ENCODE measurements at regions not wholly inside any gene's neighbourhood (a gene's known extent, or its start where the extent isn't known, plus 50 kb on each side); places are given as distances from the start of the nearest gene placed in this dataset.

- ATAC-seq (no peak), DNase-seq (ENCODE audit: low read depth, low spot score) (no peak), FAIRE-seq (no peak)
- Histone ChIP-seq H4K20me1 (ENCODE audit: control insufficient read depth, insufficient read depth) (no peaks in the 10 kb centered on the region), H3K4me3 (no peak overlapping the region), H2AFZ (ENCODE audit: control insufficient read depth, low read depth, low read length) (no peak overlapping the region), H3K27me3 (replicated peaks in 1 of 2; ENCODE audit: control insufficient read depth in 2 of 2, insufficient read depth in 2 of 2, low read length in 1 of 2) (no peaks in the 10 kb centered on the region; a peak in 2 of 4 replicates), H3K79me2 (ENCODE audit: control insufficient read depth, insufficient read depth, low read length) (no peaks in the 10 kb centered on the region), H3K36me3 (ENCODE audit: control insufficient read depth in 2 of 2, insufficient read depth in 2 of 2, low read length in 1 of 2) (no peaks in the 10 kb centered on the region), H3K4me1 (ENCODE audit: control insufficient read depth, insufficient read depth, low read length) (no peaks in the 10 kb centered on the region), H3K9ac (ENCODE audit: control insufficient read depth, insufficient read depth, low read length) (no peak overlapping the region), H3K4me2 (ENCODE audit: control insufficient read depth, insufficient read depth) (no peak overlapping the region), H3K9me3 (replicated peaks; ENCODE audit: control insufficient read depth, insufficient read depth, low read length) (no peaks in the 10 kb centered on the region), H3K27ac (ENCODE audit: control insufficient read depth, insufficient read depth) (no peak overlapping the region)
- CTCF ChIA-PET = no interaction called here
- intact Hi-C loops (cut with micrococcal nuclease; ENCODE audit: unreplicated experiment) (no loop called here), in situ Hi-C loops (cut with MboI) (no loop called here)
- RAD21 ChIA-PET (ENCODE audit: unreplicated experiment) = no interaction called here
- POLR2A ChIA-PET = no interaction called here
- SMC1A ChIA-PET (ENCODE audit: uncharacterized antibody, unreplicated experiment) = interaction anchor here (1.0 kb wide), 1 partner anchor 12 kb away, joined by 4 read pairs; no protein-coding TSS in a partner anchor
- no TSS peak for BruUV-seq (replicated peaks)
- TF ChIP-seq CHD4 (IDR thresholded peaks at IDR 0.05) (no peak), SPI1 (IDR thresholded peaks at IDR 0.05; ENCODE audit: borderline replicate concordance, insufficient read depth, low read depth, low read length) (no peak), ZNF217 (IDR thresholded peaks at IDR 0.05) (no peak), EP300 (IDR thresholded peaks at IDR 0.05; ENCODE audit: borderline replicate concordance in 1 of 2, control insufficient read depth in 1 of 2, low read depth in 2 of 2, low read length in 2 of 2) (no peak), RCOR1 (conservative IDR thresholded peaks at IDR 0.05; ENCODE audit: low read depth, low read length) (no peak), HDGF (IDR thresholded peaks at IDR 0.05) (no peak), CEBPZ (IDR thresholded peaks at IDR 0.05; ENCODE audit: low read depth, low read length) (no peak), CBX3 (IDR thresholded peaks at IDR 0.05; ENCODE audit: borderline replicate concordance, low read depth) (no peak), SMC3 (IDR thresholded peaks at IDR 0.05; ENCODE audit: borderline replicate concordance, low read length) (no peak), NRF1 (conservative IDR thresholded peaks at IDR 0.05; ENCODE audit: low read depth, low read length) (no peak), ZBTB40 (IDR thresholded peaks at IDR 0.05; ENCODE audit: borderline replicate concordance) (no peak), ZBTB4 (CRISPR knock-in tag; IDR thresholded peaks at IDR 0.05) (no peak), HDAC2 (IDR thresholded peaks at IDR 0.05) (no peak), PKNOX1 (IDR thresholded peaks at IDR 0.05) (no peak)
These were observed 574.6 kb downstream of the LMO4 start for GRCh38 chr1:87903242-87903641.

Data from GM12878 (cell line).